Hematopoietic multipotent progenitor cell treated with erythropoietin and hydrocortisone succinate and interleukin-3 and kit ligand, for 17 days (in vitro differentiated cells): ENCODE measurements at regions not wholly inside any gene's neighbourhood (a gene's known extent, or its start where the extent isn't known, plus 50 kb on each side); places are given as distances from the start of the nearest gene placed in this dataset.

Experiments
- DNase-seq: peaks from one replicate; pipeline ENCODE4 v3.0.0-alpha.2; 2015; ENCODE audit warnings: low spot score

GRCh38 chr3:111012388-111013248, 59.0 kb upstream of the NECTIN3 start:
- DNase-seq, result no peak
